ENCODE measurements at regions not wholly inside any gene's neighbourhood (a gene's known extent, or its start where the extent isn't known, plus 50 kb on each side); places are given as distances from the start of the nearest gene placed in this dataset.

- Histone ChIP-seq H3K9ac (ENCODE audit: low read length) (no peak overlapping the region), H3K79me2 (ENCODE audit: insufficient read depth, low read length) (no peaks in the 10 kb centered on the region), H3K9me3 (ENCODE audit: insufficient read depth, low read length) (no peaks in the 10 kb centered on the region), H3F3A (ENCODE audit: insufficient read depth) (no peaks in the 10 kb centered on the region), H3K9me2 (replicated peaks; ENCODE audit: insufficient read depth, low read length) (no peaks in the 10 kb centered on the region), H3K4me3 (ENCODE audit: insufficient read depth, low read length, poor library complexity, severe bottlenecking) (no peak overlapping the region), H3K27me3 (ENCODE audit: low read length) (no peaks in the 10 kb centered on the region), H4K20me1 (ENCODE audit: low read depth, low read length) (no peaks in the 10 kb centered on the region), H3K4me2 (ENCODE audit: low read depth, low read length, poor library complexity, severe bottlenecking) (no peak overlapping the region), H3K27ac (ENCODE audit: low read depth, low read length) (no peak overlapping the region), H2AFZ (ENCODE audit: low read depth, low read length, severe bottlenecking) (no peak overlapping the region), H3K36me3 (ENCODE audit: low read length) (no peaks in the 10 kb centered on the region)
- TF ChIP-seq CTCF (IDR thresholded peaks at IDR 0.05; ENCODE audit: insufficient read depth, low read length, poor library complexity, severe bottlenecking) (no peak), EZH2phosphoT487 (conservative IDR thresholded peaks at IDR 0.05; ENCODE audit: low read length) (no peak)
Observed at GRCh38 chr2:236507393-236508085, 62.1 kb upstream of the ACKR3 start.

GRCh38 chr2:236508466-236508865 lies 61.2 kb upstream of the ACKR3 start:
- Histone ChIP-seq H3K27ac (ENCODE audit: low read depth, low read length) (no peak overlapping the region), H3K9me2 (replicated peaks; ENCODE audit: insufficient read depth, low read length) (no peaks in the 10 kb centered on the region), H3K27me3 (ENCODE audit: low read length) (no peaks in the 10 kb centered on the region), H4K20me1 (ENCODE audit: low read depth, low read length) (no peaks in the 10 kb centered on the region), H3K9ac (ENCODE audit: low read length) (no peak overlapping the region), H3K36me3 (ENCODE audit: low read length) (no peaks in the 10 kb centered on the region), H3K4me3 (ENCODE audit: insufficient read depth, low read length, poor library complexity, severe bottlenecking) (no peak overlapping the region), H3K4me2 (ENCODE audit: low read depth, low read length, poor library complexity, severe bottlenecking) (no peak overlapping the region), H3F3A (ENCODE audit: insufficient read depth) (no peaks in the 10 kb centered on the region), H3K9me3 (ENCODE audit: insufficient read depth, low read length) (no peaks in the 10 kb centered on the region), H2AFZ (ENCODE audit: low read depth, low read length, severe bottlenecking) (no peak overlapping the region), H3K79me2 (ENCODE audit: insufficient read depth, low read length) (no peaks in the 10 kb centered on the region)
- TF ChIP-seq CTCF (IDR thresholded peaks at IDR 0.05; ENCODE audit: insufficient read depth, low read length, poor library complexity, severe bottlenecking) (no peak), EZH2phosphoT487 (conservative IDR thresholded peaks at IDR 0.05; ENCODE audit: low read length) (no peak)

GRCh38 chr2:236510034-236510433 lies 59.6 kb upstream of the ACKR3 start:
- H4K20me1 ChIP-seq (ENCODE audit: low read depth, low read length), result no peaks in the 10 kb centered on the region
- H3K27me3 ChIP-seq (ENCODE audit: low read length), result no peaks in the 10 kb centered on the region
- no peak overlapping the region for H3K4me2 ChIP-seq (ENCODE audit: low read depth, low read length, poor library complexity, severe bottlenecking)
- no peaks in the 10 kb centered on the region for H3F3A ChIP-seq (ENCODE audit: insufficient read depth)
- H3K9me2 ChIP-seq (replicated peaks; ENCODE audit: insufficient read depth, low read length), result no peaks in the 10 kb centered on the region
- H3K36me3 ChIP-seq (ENCODE audit: low read length), result no peaks in the 10 kb centered on the region
- no peak overlapping the region for H3K27ac ChIP-seq (ENCODE audit: low read depth, low read length)
- H3K4me3 ChIP-seq (ENCODE audit: insufficient read depth, low read length, poor library complexity, severe bottlenecking), result no peak overlapping the region
- no peaks in the 10 kb centered on the region for H3K79me2 ChIP-seq (ENCODE audit: insufficient read depth, low read length)
- H2AFZ ChIP-seq (ENCODE audit: low read depth, low read length, severe bottlenecking), result no peak overlapping the region
- no peak overlapping the region for H3K9ac ChIP-seq (ENCODE audit: low read length)
- TF ChIP-seq EZH2phosphoT487 (conservative IDR thresholded peaks at IDR 0.05; ENCODE audit: low read length) (no peak), CTCF (IDR thresholded peaks at IDR 0.05; ENCODE audit: insufficient read depth, low read length, poor library complexity, severe bottlenecking) (no peak)
- no peaks in the 10 kb centered on the region for H3K9me3 ChIP-seq (ENCODE audit: insufficient read depth, low read length)
